Panc1 (cell line): ENCODE measurements at regions not wholly inside any gene's neighbourhood (a gene's known extent, or its start where the extent isn't known, plus 50 kb on each side); places are given as distances from the start of the nearest gene placed in this dataset.

ENCODE experiments used
- POLR2AphosphoS5 ChIP-seq: IDR thresholded peaks from 2 replicates; pipeline ENCODE4 v1.6.1; 2012; ENCODE audit warnings: mild to moderate bottlenecking, low read depth, low read length, moderate library complexity
- REST ChIP-seq, 2 experiments: IDR thresholded peaks; 2 replicates each; pipeline ENCODE4 v1.6.1; 2011 to 2012; ENCODE audit warnings: low read depth in 2 of 2, control low read depth in 1 of 2, low read length in 1 of 2, mild to moderate bottlenecking in 1 of 2, moderate library complexity in 1 of 2; ENCODE audit not compliant: insufficient read depth in 1 of 2
- TF ChIP-seq, protein P1 (sequence below): fragments of 450-650 bp; IDR thresholded peaks from 2 replicates; pipeline ENCODE4 v1.5.1; 2017; ENCODE audit warnings: mild to moderate bottlenecking

DNA sequence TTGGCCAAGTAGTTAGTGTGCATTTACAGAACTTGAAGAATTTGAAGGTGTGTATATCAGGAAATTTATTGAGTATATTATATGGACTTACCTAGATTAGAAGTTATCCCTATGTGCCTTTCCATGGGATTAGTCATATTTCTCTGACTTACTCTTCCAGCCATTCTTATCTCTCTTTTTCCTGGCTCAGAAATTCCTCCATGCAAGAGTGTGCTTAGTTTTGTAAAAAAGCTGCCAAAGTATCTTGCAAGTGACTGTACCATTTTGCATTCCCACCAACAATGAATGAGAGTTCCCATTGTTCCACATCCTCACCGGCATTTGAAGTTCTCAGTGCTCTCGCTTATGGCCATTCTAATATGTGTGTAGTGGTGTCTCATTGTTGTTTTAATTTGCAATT is 82.2 kb upstream of the GUCA2B start:
- TF ChIP-seq POLR2AphosphoS5 = no peak
- TF ChIP-seq REST (IDR thresholded peaks at IDR 0.05; ENCODE audit: insufficient read depth in 1 of 2, low read depth in 2 of 2, low read length in 1 of 2) = no peak
- TF ChIP-seq, protein P1, sequence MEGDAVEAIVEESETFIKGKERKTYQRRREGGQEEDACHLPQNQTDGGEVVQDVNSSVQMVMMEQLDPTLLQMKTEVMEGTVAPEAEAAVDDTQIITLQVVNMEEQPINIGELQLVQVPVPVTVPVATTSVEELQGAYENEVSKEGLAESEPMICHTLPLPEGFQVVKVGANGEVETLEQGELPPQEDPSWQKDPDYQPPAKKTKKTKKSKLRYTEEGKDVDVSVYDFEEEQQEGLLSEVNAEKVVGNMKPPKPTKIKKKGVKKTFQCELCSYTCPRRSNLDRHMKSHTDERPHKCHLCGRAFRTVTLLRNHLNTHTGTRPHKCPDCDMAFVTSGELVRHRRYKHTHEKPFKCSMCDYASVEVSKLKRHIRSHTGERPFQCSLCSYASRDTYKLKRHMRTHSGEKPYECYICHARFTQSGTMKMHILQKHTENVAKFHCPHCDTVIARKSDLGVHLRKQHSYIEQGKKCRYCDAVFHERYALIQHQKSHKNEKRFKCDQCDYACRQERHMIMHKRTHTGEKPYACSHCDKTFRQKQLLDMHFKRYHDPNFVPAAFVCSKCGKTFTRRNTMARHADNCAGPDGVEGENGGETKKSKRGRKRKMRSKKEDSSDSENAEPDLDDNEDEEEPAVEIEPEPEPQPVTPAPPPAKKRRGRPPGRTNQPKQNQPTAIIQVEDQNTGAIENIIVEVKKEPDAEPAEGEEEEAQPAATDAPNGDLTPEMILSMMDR = no peak
